SK-N-SH treated with all-trans-retinoic acid at 6 μM for 48 hours (cell line): ENCODE measurements at regions not wholly inside any gene's neighbourhood (a gene's known extent, or its start where the extent isn't known, plus 50 kb on each side); places are given as distances from the start of the nearest gene placed in this dataset.

ENCODE experiments used
- PPARA ChIP-seq: fragments of 250-450 bp; sonication (Bioruptor Pico); IDR thresholded peaks from 2 replicates; pipeline ENCODE4 v1.5.0; 2020; ENCODE audit warnings: mild to moderate bottlenecking, borderline replicate concordance
- RARB ChIP-seq: fragments of 250-450 bp; sonication (Bioruptor Pico); IDR thresholded peaks from 2 replicates; pipeline ENCODE4 v1.8.0; 2021; ENCODE audit warnings: mild to moderate bottlenecking, moderate library complexity
- TOX ChIP-seq: fragments of 250-450 bp; sonication (Bioruptor Pico); IDR thresholded peaks from 2 replicates; pipeline ENCODE4 v1.8.0; 2021; ENCODE audit warnings: mild to moderate bottlenecking, moderate library complexity, borderline replicate concordance
- ZFP3 ChIP-seq: fragments of 250-450 bp; sonication (Bioruptor Pico); IDR thresholded peaks from 2 replicates; pipeline ENCODE4 v1.5.0; 2020; ENCODE audit warnings: mild to moderate bottlenecking, moderate library complexity
- ZNF565 ChIP-seq: fragments of 450-650 bp; formaldehyde crosslinking; conservative IDR thresholded peaks from 2 replicates; pipeline ENCODE4 v1.5.0; 2020; ENCODE audit warnings: low read depth, mild to moderate bottlenecking, moderate library complexity
- ZNF70 ChIP-seq: fragments of 450-650 bp; formaldehyde crosslinking; IDR thresholded peaks from 2 replicates; pipeline ENCODE4 v1.5.0; 2020; ENCODE audit warnings: mild to moderate bottlenecking, moderate library complexity
- TF ChIP-seq, protein P1 (sequence below): fragments of 250-450 bp; sonication (Bioruptor Pico); IDR thresholded peaks from 2 replicates; pipeline ENCODE4 v1.8.0; 2020; ENCODE audit warnings: mild to moderate bottlenecking, moderate library complexity, borderline replicate concordance
- TF ChIP-seq, protein P2 (sequence below): fragments of 250-450 bp; sonication (Bioruptor Pico); IDR thresholded peaks from 2 replicates; pipeline ENCODE4 v1.5.1; 2020; ENCODE audit warnings: low read depth, mild to moderate bottlenecking, moderate library complexity
- TF ChIP-seq, protein P3 (sequence below): fragments of 250-450 bp; sonication (Bioruptor Pico); IDR thresholded peaks from 2 replicates; pipeline ENCODE4 v1.5.1; 2021; ENCODE audit warnings: mild to moderate bottlenecking, moderate library complexity

DNA sequence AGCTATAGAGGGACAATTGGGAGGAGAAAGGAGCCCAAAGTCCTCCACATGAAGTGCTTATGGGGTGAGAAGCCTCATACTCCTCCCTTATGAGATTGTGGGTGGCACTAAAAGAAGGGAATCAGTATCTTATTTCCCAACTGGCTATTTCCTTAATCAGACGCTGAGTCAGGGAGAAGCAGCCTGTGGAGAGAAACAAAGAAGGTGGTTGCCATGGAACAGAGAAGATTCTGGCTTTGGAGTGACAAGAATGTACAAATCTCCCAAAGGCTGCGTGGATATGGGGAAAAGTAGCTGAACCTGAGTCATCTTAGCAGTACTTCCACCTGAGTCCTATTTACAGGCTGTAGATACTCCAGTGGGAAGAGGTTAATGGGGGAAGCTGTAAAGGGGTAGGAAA lies 115.8 kb upstream of the CWC22 start:
- TF ChIP-seq ZFP3 (CRISPR knock-in tag) (no peak), RARB (CRISPR knock-in tag) (no peak), ZNF565 (CRISPR knock-in tag) (no peak), ZNF70 (no peak), PPARA (no peak), TOX (CRISPR knock-in tag) (no peak)
- TF ChIP-seq, protein P1, sequence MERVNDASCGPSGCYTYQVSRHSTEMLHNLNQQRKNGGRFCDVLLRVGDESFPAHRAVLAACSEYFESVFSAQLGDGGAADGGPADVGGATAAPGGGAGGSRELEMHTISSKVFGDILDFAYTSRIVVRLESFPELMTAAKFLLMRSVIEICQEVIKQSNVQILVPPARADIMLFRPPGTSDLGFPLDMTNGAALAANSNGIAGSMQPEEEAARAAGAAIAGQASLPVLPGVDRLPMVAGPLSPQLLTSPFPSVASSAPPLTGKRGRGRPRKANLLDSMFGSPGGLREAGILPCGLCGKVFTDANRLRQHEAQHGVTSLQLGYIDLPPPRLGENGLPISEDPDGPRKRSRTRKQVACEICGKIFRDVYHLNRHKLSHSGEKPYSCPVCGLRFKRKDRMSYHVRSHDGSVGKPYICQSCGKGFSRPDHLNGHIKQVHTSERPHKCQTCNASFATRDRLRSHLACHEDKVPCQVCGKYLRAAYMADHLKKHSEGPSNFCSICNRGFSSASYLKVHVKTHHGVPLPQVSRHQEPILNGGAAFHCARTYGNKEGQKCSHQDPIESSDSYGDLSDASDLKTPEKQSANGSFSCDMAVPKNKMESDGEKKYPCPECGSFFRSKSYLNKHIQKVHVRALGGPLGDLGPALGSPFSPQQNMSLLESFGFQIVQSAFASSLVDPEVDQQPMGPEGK: no peak
- TF ChIP-seq, protein P2, sequence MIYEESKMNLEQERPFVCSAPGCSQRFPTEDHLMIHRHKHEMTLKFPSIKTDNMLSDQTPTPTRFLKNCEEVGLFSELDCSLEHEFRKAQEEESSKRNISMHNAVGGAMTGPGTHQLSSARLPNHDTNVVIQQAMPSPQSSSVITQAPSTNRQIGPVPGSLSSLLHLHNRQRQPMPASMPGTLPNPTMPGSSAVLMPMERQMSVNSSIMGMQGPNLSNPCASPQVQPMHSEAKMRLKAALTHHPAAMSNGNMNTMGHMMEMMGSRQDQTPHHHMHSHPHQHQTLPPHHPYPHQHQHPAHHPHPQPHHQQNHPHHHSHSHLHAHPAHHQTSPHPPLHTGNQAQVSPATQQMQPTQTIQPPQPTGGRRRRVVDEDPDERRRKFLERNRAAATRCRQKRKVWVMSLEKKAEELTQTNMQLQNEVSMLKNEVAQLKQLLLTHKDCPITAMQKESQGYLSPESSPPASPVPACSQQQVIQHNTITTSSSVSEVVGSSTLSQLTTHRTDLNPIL (CRISPR knock-in tag): no peak
- TF ChIP-seq, protein P3, sequence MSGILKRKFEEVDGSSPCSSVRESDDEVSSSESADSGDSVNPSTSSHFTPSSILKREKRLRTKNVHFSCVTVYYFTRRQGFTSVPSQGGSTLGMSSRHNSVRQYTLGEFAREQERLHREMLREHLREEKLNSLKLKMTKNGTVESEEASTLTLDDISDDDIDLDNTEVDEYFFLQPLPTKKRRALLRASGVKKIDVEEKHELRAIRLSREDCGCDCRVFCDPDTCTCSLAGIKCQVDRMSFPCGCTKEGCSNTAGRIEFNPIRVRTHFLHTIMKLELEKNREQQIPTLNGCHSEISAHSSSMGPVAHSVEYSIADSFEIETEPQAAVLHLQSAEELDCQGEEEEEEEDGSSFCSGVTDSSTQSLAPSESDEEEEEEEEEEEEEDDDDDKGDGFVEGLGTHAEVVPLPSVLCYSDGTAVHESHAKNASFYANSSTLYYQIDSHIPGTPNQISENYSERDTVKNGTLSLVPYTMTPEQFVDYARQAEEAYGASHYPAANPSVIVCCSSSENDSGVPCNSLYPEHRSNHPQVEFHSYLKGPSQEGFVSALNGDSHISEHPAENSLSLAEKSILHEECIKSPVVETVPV (CRISPR knock-in tag): no peak
